IMR-90 (cell line): ENCODE measurements at regions not wholly inside any gene's neighbourhood (a gene's known extent, or its start where the extent isn't known, plus 50 kb on each side); places are given as distances from the start of the nearest gene placed in this dataset.

Source experiments
- ATAC-seq: fragments of 200-7000 bp; cut with Tn5 transposase; 2 replicates; pipeline ENCODE4 v1.9.1; 2020; ENCODE audit warnings: low read depth, mild to moderate bottlenecking, moderate library complexity
- BruUV-seq: library from RNA; stranded (reverse); fragments of 400-500 nt; replicated peaks from 2 replicates; lab custom pipeline; 2021; lab: Mats Ljungman, UMichigan
- CTCF ChIA-PET: fragments of 300-600 bp; formaldehyde crosslinking; extraction: SDS; loops from one replicate; lab custom pipeline; 2021; ENCODE audit warnings: antibody characterized with exemption; lab: Yijun Ruan, JAX
- POLR2A ChIA-PET: fragments of 300-600 bp; sonication (Branson Sonifier 250); formaldehyde crosslinking; loops from one replicate; lab custom pipeline; 2022; ENCODE audit warnings: antibody characterized with exemption; ENCODE audit not compliant: unreplicated experiment; lab: Charles Lee
- DNase-seq: peaks from one replicate; pipeline ENCODE4 v3.0.0; 2013
- H2AFZ ChIP-seq: replicated peaks from 2 replicates; pipeline ENCODE3; 2013; ENCODE audit warnings: low read length, mild to moderate bottlenecking; ENCODE audit not compliant: poor library complexity
- H2AK5ac ChIP-seq: 2 replicates; pipeline ENCODE4 v1.6.1; 2013; ENCODE audit warnings: low read depth, low read length, inconsistent platforms
- H2AK9ac ChIP-seq: replicated peaks from 2 replicates; pipeline ENCODE3; 2013; ENCODE audit warnings: mild to moderate bottlenecking, low read depth, low read length, moderate library complexity; ENCODE audit not compliant: poor library complexity
- H2BK120ac ChIP-seq: 2 replicates; pipeline ENCODE4 v1.6.1; 2013; ENCODE audit warnings: low read depth, low read length, inconsistent platforms
- H2BK15ac ChIP-seq: 3 replicates; pipeline ENCODE4 v1.6.1; 2013; ENCODE audit warnings: low read depth, low read length, inconsistent platforms
- H2BK20ac ChIP-seq: 2 replicates; pipeline ENCODE4 v1.6.1; 2013; ENCODE audit warnings: low read depth, mild to moderate bottlenecking, inconsistent platforms, low read length, moderate library complexity
- H2BK5ac ChIP-seq: 2 replicates; pipeline ENCODE4 v1.6.1; 2013; ENCODE audit warnings: mild to moderate bottlenecking, low read depth, low read length, inconsistent platforms; ENCODE audit not compliant: poor library complexity, severe bottlenecking
- H3K14ac ChIP-seq: replicated peaks from 2 replicates; pipeline ENCODE4 v1.6.1; 2013; ENCODE audit warnings: low read depth, low read length, inconsistent platforms
- H3K18ac ChIP-seq: 2 replicates; pipeline ENCODE4 v1.6.1; 2013; ENCODE audit warnings: low read depth, low read length, control low read depth
- H3K23ac ChIP-seq: 2 replicates; pipeline ENCODE4 v1.6.1; 2013; ENCODE audit warnings: low read depth, low read length, inconsistent platforms
- H3K27ac ChIP-seq: 2 replicates; pipeline ENCODE4 v1.5.1; 2013; ENCODE audit warnings: mild to moderate bottlenecking, control low read depth, low read length; ENCODE audit not compliant: insufficient read depth
- H3K27me3 ChIP-seq: 2 replicates; pipeline ENCODE4 v1.6.1; 2013; ENCODE audit warnings: low read length; ENCODE audit not compliant: control insufficient read depth, insufficient read depth
- H3K36me3 ChIP-seq: 2 replicates; pipeline ENCODE4 v1.6.1; 2013; ENCODE audit warnings: low read length, mixed read lengths; ENCODE audit not compliant: control insufficient read depth, insufficient read depth
- H3K4ac ChIP-seq: 2 replicates; pipeline ENCODE4 v1.6.1; 2013; ENCODE audit warnings: low read depth, low read length, inconsistent platforms
- H3K4me1 ChIP-seq: 2 replicates; pipeline ENCODE4 v1.6.1; 2013; ENCODE audit warnings: low read length, mixed read lengths; ENCODE audit not compliant: control insufficient read depth, insufficient read depth
- H3K4me2 ChIP-seq: 2 replicates; pipeline ENCODE4 v1.6.1; 2013; ENCODE audit warnings: low read depth, mild to moderate bottlenecking, control low read depth, low read length, moderate library complexity
- H3K4me3 ChIP-seq: 2 replicates; pipeline ENCODE4 v1.5.1; 2013; ENCODE audit warnings: low read depth, mild to moderate bottlenecking, control low read depth, low read length, moderate library complexity; ENCODE audit not compliant: insufficient read depth
- H3K56ac ChIP-seq: 2 replicates; pipeline ENCODE4 v1.6.1; 2013; ENCODE audit warnings: low read length, inconsistent platforms; ENCODE audit not compliant: insufficient read depth; ENCODE audit errors: extremely low read depth
- H3K79me1 ChIP-seq, 2 experiments: 2 replicates each; pipeline ENCODE4 v1.6.1; 2013; ENCODE audit warnings: low read length in 2 of 2, inconsistent platforms in 1 of 2, low read depth in 1 of 2
- H3K9ac ChIP-seq: 2 replicates; pipeline ENCODE4 v1.6.1; 2013; ENCODE audit warnings: low read depth, low read length, control low read depth
- H3K9me1 ChIP-seq: 2 replicates; pipeline ENCODE4 v1.6.1; 2013; ENCODE audit warnings: low read length, inconsistent platforms; ENCODE audit not compliant: insufficient read depth
- H3K9me3 ChIP-seq: 2 replicates; pipeline ENCODE4 v1.6.1; 2013; ENCODE audit warnings: low read length; ENCODE audit not compliant: control insufficient read depth, insufficient read depth
- H4K20me1 ChIP-seq: 2 replicates; pipeline ENCODE4 v1.6.1; 2013; ENCODE audit warnings: low read length, inconsistent platforms; ENCODE audit not compliant: insufficient read depth
- H4K5ac ChIP-seq: 2 replicates; pipeline ENCODE4 v1.6.1; 2013; ENCODE audit warnings: mild to moderate bottlenecking, low read depth, low read length, control low read depth
- H4K8ac ChIP-seq, 2 experiments: 2 replicates each; pipeline ENCODE4 v1.6.1; 2013; ENCODE audit warnings: low read depth in 2 of 2, low read length in 2 of 2, control low read depth in 1 of 2, inconsistent platforms in 1 of 2
- H4K91ac ChIP-seq: 2 replicates; pipeline ENCODE4 v1.6.1; 2013; ENCODE audit warnings: low read depth, low read length, inconsistent platforms; ENCODE audit not compliant: insufficient read depth
- CEBPB ChIP-seq: IDR thresholded peaks from 2 replicates; pipeline ENCODE4 v1.6.1; 2012; ENCODE audit warnings: low read depth, low read length, improper control_type of control experiment
- CHD1 ChIP-seq: IDR thresholded peaks from 2 replicates; pipeline ENCODE4 v1.6.1; 2012; ENCODE audit warnings: low read depth, low read length, improper control_type of control experiment
- MAFK ChIP-seq: IDR thresholded peaks from 2 replicates; pipeline ENCODE4 v1.6.1; 2012; ENCODE audit warnings: low read depth, low read length, improper control_type of control experiment
- POLR2A ChIP-seq: IDR thresholded peaks from 2 replicates; pipeline ENCODE4 v1.6.1; 2012; ENCODE audit warnings: mild to moderate bottlenecking, low read depth, low read length
- SMC3 ChIP-seq: fragments of 150-350 bp; IDR thresholded peaks from 2 replicates; pipeline ENCODE4 v1.6.1; 2016; ENCODE audit warnings: low read depth, mild to moderate bottlenecking, antibody characterized with exemption, low read length, moderate library complexity
- USF2 ChIP-seq: fragments of 150-350 bp; IDR thresholded peaks from 2 replicates; pipeline ENCODE4 v1.6.1; 2017; ENCODE audit warnings: mild to moderate bottlenecking, antibody characterized with exemption, low read length, low read depth
- WGBS, 2 experiments: methylation state at CpG; one replicate each; pipeline versions ENCODE4 v1.1.5 to v1.1.7; 2013; ENCODE audit warnings: missing lambda C conversion rate in 2 of 2; ENCODE audit not compliant: insufficient read length in 1 of 2; ENCODE audit errors: extremely low coverage in 2 of 2; 5-methylcytosine and 5-hydroxymethylcytosine counted together
- dilution Hi-C: fragments of 300-500 bp; cut with HindIII; formaldehyde crosslinking; loops from one replicate; pipeline ENCODE4 v1.14.3; 2018; ENCODE audit warnings: low sequenced_read_pairs; ENCODE audit not compliant: unreplicated experiment
- in situ Hi-C: fragments of 300-500 bp; cut with MboI; formaldehyde crosslinking; loops from 3 replicates; pipeline ENCODE4 v1.14.3; 2019; ENCODE audit warnings: low sequenced_read_pairs, inconsistent platforms, mixed read lengths
- intact Hi-C: fragments of 100-400 bp; cut with micrococcal nuclease; formaldehyde crosslinking; loops from 2 replicates; pipeline ENCODE4 v1.10.0; 2022

DNA sequence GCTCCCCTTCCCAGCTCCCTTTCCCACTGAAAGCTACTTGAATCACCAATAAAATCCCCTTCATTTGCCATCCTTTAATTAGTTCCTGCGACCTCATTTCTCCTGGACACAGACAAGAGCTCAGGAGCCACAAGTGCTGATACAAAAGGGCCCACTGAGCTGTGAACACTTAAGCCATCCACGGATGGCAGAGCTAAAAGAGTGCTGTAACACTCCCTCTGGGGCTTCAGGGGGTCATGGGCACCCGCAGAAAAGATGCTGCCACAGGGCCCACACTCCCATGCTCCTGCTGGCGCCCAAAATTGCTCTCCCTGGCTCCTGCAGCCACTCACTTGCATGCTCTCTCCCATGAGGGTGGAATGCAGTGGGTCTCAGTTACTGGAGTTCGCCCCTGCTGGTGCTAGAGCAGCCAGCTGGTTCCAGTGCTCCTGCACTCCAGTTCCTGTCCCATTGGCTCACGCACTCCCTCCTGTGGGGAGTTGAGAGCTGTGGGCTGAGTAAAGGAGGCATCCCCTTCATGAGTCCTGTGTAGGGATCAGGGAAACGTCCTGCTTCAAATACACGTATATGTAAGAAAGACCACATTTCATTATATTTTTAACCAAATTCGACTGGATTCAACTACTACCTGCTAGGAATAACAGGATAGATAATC, 1291.0 kb downstream of the ARAP2 start:
- ATAC-seq (no peak), DNase-seq (no peak)
- TF ChIP-seq USF2 (no peak), CHD1 (no peak), SMC3 (no peak), MAFK (no peak), CEBPB (no peak), POLR2A (no peak)
- Histone ChIP-seq H2BK5ac (no peak overlapping the region), H2BK15ac (no peak overlapping the region), H3K27ac (no peak overlapping the region), H3K9me1 (no peaks in the 10 kb centered on the region), H3K56ac (no peak overlapping the region), H3K23ac (no peak overlapping the region), H3K14ac (no peak overlapping the region), H4K8ac (no peak overlapping the region), H4K91ac (no peak overlapping the region), H3K9ac (no peak overlapping the region), H4K5ac (no peak overlapping the region), H3K36me3 (no peaks in the 10 kb centered on the region), H2BK120ac (no peak overlapping the region), H3K4me1 (no peaks in the 10 kb centered on the region), H3K79me1 (no peaks in the 10 kb centered on the region), H3K4ac (no peak overlapping the region), H3K18ac (no peak overlapping the region), H2AFZ (no peak overlapping the region), H2AK5ac (no peak overlapping the region), H3K4me2 (no peak overlapping the region), H2AK9ac (no peak overlapping the region), H4K20me1 (no peaks in the 10 kb centered on the region), H2BK20ac (no peak overlapping the region), H3K27me3 (no peaks in the 10 kb centered on the region), H3K9me3 (peaks cover 4% of the 10 kb centered on the region), H3K4me3 (no peak overlapping the region)
- POLR2A ChIA-PET = no interaction called here
- dilution Hi-C loops (no loop called here), in situ Hi-C loops (no loop called here), intact Hi-C loops (no loop called here)
- 60% methylated on average over 1 of the region's 9 CpGs; no CpG with 5 or more reads in 1 of the 2 experiments for WGBS, 2 experiments
- BruUV-seq = no TSS peak
- CTCF ChIA-PET = no interaction called here
